MV-4-11 (cell line): ENCODE measurements at regions not wholly inside any gene's neighbourhood (a gene's known extent, or its start where the extent isn't known, plus 50 kb on each side); places are given as distances from the start of the nearest gene placed in this dataset.
"Not testable (repeated sequence)": the region's sequence is repeated elsewhere in the genome, so short reads cannot be mapped to it uniquely, and the experiment has no call there.

Experiments used
- DNase-seq: peaks from one replicate; lab custom pipeline; 2025; lab: John Stamatoyannopoulos, UW

- no peak for DNase-seq
Observed at GRCh38 chr7:34487391-34488115, 170.5 kb upstream of the NPSR1 start.

- no peak for DNase-seq
Observed at GRCh38 chr7:34488766-34489165, 169.3 kb upstream of the NPSR1 start.

GRCh38 chr7:34491899-34492298, 166.1 kb upstream of the NPSR1 start:
- no peak for DNase-seq

GRCh38 chr7:34493752-34494151, 164.3 kb upstream of the NPSR1 start:
- no peak for DNase-seq

- DNase-seq: no peak
Observed at GRCh38 chr7:34497153-34497777, 160.8 kb upstream of the NPSR1 start.

GRCh38 chr7:34501156-34501555, 156.9 kb upstream of the NPSR1 start:
- no peak for DNase-seq

- DNase-seq: no peak
Observed at GRCh38 chr7:34507191-34507590, 150.8 kb upstream of the NPSR1 start.

GRCh38 chr7:34523226-34523918, 134.6 kb upstream of the NPSR1 start:
- no peak for DNase-seq

- DNase-seq: no peak
Observed at GRCh38 chr7:34530259-34530658, 127.8 kb upstream of the NPSR1 start.

GRCh38 chr7:34539003-34539402, 119.0 kb upstream of the NPSR1 start:
- DNase-seq: no peak

GRCh38 chr7:34544621-34545020, 113.4 kb upstream of the NPSR1 start:
- no peak for DNase-seq

GRCh38 chr7:34550996-34551395, 107.0 kb upstream of the NPSR1 start:
- DNase-seq: no peak

GRCh38 chr7:34552502-34552901, 105.5 kb upstream of the NPSR1 start:
- no peak for DNase-seq

- DNase-seq: no peak
Observed at GRCh38 chr7:34558022-34558421, 100.0 kb upstream of the NPSR1 start.

- DNase-seq: no peak
Observed at GRCh38 chr7:34564091-34564490, 93.9 kb upstream of the NPSR1 start.

GRCh38 chr7:34567906-34568305, 90.1 kb upstream of the NPSR1 start:
- peak; percentile 76 for DNase-seq

- DNase-seq: no peak
Observed at GRCh38 chr7:34569975-34570699, 87.9 kb upstream of the NPSR1 start.

- DNase-seq: no peak
Observed at GRCh38 chr7:34575006-34575405, 83.0 kb upstream of the NPSR1 start.

- not testable (repeated sequence) for DNase-seq
Observed at GRCh38 chr7:34577934-34578333, 80.1 kb upstream of the NPSR1 start.

GRCh38 chr7:34581698-34582097, 76.3 kb upstream of the NPSR1 start:
- DNase-seq: not testable (repeated sequence)

GRCh38 chr7:34584526-34584925, 73.5 kb upstream of the NPSR1 start:
- no peak for DNase-seq

- no peak for DNase-seq
Observed at GRCh38 chr7:34596887-34597286, 61.1 kb upstream of the NPSR1 start.
